GM04504 (cell line): ENCODE measurements at regions not wholly inside any gene's neighbourhood (a gene's known extent, or its start where the extent isn't known, plus 50 kb on each side); places are given as distances from the start of the nearest gene placed in this dataset.
"Not testable (repeated sequence)": the region's sequence is repeated elsewhere in the genome, so short reads cannot be mapped to it uniquely, and the experiment has no call there.

ENCODE experiments used
- DNase-seq: peaks from one replicate; pipeline ENCODE4 v3.0.0-alpha.2; 2012; ENCODE audit warnings: low read depth

DNA sequence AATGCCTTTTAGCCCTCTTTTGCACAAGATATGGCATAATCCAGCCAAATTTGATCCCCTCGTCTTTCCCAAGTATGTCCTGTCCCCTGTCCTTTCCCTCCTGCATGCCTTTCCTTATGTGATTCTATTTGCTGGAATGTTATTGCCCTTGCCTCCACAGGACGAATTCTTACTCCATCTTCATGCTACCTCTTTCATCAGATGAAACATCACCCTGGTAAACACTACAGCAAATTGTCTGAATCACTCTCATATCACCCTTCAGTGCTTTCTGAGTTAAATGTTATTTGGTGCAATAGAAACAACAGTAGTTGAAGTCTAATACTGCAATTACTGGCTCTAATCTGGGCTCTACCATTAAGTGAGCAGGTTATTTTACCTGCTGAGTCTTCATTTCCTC lies 52.2 kb upstream of the FAT1 start:
- DNase-seq = no peak

DNA sequence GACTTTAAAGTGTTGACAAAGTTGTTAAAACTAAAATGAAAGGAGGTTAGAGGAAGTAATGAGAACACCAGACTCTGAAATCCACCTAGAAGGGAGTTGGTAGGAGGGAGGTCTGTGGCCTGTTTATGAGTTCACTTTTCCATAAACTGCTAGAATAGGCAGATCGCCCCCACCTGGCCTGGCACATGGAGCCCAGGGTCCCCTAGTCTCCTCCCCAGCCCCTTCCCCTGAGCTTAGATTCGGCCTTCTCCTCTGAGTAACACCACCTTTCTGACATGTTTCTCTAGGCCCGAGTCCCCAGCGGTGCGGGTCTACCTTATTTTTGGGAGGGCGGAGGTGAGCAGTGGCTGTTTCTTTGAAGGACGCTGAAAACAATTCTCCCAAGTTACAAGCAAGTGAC lies 54.5 kb upstream of the FAT1 start:
- DNase-seq = no peak

DNA sequence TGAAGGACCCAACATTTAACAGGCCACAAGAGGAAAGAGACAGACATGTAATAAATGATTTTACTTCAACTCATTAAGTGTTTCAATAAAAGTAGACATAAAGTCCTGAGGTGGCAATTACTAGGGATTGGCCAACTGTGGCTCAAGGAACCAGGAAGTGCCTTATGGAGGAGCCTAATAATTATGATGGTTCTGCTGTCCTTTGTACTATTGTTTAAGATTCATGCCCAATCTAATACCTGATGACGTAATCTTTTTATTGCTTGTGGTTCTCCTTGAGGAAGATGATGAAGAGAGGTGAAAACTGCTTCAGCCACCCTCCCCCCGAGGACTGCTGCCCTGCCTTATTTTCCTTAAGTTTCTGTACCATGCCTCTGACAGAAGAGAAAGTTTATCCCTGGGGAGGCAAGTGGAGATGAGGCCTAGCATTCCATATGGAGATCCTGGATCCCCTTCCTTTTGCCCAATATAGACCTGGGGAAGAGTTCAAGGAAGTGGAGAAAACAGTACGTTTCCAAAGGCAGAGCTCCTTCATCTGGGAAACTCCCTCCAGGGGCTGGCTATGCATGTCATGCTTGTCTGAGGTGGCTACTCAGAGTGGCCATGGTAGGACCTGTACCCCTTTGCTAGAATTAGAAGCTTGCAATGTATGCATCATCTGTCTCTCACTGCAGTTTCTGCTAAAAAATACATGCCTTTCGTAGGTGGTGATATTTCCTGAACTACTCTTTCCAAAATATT lies 56.8 kb upstream of the FAT1 start:
- DNase-seq = no peak

DNA sequence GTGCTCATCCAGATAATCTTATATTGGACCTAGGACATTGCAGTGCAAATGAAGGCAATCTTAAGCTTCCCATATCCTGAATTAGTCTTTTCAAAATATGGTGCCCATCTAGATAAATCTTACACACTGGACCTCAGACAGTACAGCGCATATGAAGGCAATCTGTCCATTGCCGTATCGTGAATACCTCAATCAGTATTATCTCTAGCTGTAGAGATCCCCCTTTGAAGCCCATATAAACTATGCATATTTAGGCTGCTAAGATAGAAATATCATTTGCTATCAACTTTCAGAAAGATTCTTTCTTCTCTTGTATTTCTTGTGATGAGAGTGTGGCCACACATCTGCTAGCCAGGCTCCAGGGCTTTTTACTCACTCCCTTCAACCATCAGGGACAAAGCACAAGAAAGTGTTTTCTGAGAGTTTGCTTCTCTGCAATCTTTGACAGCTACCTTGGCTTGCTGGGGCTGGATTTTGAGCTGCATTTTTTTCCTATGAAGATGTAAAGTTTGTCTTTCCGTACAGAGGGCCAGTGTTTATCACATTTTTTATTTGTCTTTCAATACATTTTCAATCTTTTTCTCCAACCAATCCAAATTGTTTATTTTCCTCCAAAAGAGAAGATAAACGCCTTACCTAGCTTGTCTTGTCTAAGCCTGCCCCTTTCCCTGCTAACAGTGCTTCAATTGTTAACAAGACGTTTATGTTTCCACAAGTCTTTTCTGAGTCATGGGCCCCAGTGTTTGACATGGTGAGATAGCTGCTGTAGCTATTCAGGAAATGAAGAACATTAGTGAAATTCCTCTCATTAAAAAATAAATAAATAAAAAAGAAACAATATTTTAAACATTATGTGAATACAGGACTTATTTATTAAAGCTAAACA lies 57.6 kb upstream of the FAT1 start:
- DNase-seq = no peak

DNA sequence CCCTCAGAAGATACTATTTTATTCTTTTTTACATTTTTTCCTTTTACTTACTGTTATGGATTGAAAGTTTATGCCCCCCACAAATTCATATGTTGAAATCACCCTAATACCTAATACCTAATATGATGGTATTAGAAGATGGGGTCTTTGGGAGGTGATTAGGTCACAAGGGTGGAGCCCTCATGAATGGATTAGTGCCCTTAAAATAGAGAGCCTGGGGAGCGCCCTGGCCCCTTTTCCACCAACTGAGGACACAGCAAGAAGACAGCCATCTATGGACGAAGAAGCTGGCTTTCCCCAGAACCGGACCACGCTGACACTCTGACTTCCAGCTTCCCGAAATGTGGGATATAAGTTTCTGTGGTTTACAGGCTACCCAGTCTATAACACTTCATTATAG lies 58.6 kb upstream of the FAT1 start:
- no peak for DNase-seq

DNA sequence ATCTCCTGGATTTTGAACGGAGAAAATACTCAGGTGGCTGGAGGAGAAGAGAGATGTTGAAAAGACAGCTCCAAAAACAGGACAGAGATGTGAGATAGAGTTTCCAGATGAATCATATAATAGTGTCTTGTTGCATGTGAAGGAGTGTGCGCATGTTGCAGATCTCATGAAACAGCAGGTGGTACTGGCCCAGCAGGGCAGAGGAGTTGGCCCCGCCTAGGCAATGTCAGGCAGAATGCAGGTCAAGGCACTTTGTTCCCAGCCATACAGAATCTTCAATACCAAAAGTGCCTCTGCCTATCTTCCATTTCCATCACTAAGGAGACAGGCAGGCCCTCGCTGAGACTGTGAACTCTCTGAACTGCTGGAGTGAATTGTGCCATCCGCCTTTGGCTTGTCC lies 63.9 kb upstream of the FAT1 start:
- DNase-seq = no peak

DNA sequence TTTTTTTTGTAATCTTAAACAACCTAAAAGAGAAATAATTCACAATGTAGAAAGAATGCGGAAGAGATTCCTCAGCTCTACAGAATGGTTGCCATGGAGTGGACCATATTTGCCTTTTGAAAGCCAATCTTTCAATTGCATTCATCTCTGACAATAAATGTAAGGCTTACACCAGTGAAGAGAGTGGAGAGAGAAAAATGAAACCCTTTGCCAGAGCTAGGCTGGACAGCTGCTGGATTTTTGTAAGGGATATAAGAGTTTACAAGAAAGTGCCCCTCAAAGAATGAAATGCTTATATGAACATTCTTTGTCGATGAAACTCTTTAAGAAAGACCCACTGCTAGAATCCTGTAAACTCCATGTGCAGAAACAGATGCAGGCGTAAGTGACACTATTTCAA lies 66.0 kb upstream of the FAT1 start:
- DNase-seq = no peak

DNA sequence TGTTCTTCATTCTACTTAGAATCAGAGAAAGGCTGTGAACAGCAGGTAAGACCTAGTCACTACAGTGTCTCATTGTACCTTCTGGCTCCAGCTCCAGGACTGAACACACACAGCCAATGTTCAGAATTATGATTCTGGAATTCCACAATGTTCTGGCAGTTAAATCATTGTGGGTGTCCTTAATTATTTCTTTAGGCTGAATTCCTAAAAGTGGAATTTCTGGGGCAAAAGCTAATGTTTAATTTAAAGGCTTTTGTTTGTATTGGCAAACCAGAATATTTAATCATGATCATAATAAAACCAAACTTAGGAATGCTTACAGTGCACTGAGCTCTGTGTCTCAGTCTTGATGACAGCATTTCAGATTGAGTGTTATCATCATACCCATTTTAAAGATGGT lies 67.0 kb upstream of the FAT1 start:
- no peak for DNase-seq

DNA sequence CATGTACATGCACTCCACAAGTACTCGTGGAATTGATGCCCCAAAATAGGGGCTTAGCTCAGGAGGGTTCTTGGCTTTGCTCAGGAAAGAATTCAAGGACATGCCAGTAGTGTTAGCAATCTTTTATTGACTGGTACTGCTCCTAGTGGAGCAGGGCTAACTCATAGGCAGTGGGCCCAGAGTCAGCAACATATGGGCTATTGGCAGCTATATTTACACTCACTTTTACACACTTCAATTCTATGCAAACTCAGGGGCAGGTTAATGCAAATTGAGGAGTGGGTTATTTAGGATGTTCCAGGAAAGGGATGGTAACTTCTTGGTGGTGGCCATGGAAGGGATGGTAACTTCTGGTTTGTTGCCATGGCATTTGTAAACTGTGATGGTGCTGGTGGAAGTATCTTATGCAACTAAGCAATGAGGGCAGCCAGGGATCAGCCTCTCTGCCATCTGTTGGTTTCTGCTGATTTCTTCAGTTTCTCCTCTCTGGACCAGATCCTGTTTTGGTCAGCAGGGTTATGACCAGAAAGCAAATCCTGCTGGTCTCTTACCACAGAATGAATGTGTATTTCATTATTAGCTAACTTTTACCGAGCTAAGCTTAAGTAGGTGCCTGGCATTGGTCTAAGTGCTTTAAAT lies 69.2 kb upstream of the FAT1 start:
- peak; percentile 55 for DNase-seq

DNA sequence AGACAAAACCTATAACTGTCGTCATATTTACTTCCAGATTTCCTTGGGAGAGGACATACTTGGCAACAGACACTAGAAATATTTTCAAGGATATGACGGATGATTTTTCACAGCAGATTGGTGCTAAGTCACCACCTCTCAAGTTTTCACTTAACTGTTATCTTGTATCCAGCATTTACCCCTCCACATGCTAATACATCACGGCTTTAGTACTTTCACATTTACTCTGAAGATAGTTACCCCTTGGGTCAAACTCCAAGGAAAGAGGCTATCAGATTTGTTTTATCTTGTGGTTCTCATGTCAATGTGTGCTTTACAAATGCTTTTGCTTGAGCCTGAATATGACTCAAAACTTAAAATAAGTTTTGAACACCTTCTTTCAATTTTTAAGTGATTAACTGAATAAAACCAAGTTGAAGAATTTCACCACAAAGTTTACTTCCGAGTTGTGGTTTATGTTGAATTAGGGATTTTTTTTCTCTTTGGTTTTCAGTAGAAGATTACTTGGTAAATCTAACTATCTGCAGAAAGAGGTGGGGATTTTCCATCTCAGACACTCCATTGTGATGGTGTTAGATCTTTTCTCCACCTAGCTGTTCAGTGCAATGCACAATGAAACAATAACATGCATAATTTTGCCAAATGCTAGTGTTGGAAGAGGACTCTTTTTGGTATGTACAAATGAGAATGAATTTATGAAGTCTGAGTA lies 75.4 kb upstream of the FAT1 start:
- no peak for DNase-seq

DNA sequence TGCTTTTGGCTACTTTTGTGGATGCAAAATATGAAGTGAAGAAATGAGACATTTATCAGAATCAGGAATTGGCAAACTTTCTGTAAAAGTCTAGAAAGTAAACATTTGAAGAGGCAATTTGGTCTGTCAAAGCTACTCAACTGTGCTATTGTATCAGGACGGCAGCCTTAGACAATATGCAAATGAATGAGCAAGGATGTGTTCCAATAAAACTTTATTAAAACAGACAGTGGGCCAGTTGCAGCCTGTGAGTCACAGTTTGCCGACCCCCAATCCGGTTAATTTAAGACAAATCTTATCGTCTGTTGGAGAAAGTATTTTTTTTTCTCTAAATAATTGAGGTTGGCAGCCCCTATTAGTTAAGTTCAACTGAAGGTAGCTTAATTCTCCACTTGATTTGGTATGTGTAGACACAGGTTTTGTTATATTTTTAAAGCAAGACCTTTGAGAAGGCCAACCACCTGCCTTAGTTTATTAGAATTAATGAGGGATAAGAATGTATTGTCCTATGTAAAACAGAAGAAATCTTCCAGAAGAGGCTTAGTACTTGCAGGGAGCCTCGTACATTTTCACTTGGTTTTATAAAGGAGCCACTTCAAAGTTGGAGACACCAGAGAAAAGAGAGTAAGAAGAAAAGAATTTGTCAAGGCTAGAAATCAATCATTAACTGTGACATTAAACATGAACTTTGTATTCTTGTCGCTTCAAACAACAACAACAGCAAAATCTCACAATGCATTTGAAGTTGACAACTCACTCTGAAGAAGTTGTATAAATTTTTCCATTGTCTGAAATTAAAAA lies 81.6 kb upstream of the FAT1 start:
- no peak for DNase-seq

DNA sequence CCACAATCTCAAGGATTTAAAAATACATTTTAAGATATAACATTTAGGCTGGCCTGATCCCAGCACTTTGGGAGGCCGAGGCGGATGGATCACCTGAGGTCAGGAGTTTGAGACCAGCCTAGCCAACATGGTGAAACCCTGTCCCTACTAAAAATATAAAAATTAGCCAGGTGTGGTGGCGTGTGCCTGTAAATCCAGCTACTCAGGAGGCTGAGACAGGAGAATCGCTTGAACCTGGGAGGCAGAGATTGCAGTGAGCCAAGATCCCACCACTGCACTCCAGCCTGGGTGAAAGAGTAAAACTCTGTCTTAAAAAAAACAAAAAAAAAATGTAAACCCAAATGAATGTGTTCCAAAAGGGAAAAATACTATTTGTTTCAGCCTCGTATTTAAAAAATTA lies 82.3 kb upstream of the FAT1 start:
- DNase-seq = not testable (repeated sequence)

DNA sequence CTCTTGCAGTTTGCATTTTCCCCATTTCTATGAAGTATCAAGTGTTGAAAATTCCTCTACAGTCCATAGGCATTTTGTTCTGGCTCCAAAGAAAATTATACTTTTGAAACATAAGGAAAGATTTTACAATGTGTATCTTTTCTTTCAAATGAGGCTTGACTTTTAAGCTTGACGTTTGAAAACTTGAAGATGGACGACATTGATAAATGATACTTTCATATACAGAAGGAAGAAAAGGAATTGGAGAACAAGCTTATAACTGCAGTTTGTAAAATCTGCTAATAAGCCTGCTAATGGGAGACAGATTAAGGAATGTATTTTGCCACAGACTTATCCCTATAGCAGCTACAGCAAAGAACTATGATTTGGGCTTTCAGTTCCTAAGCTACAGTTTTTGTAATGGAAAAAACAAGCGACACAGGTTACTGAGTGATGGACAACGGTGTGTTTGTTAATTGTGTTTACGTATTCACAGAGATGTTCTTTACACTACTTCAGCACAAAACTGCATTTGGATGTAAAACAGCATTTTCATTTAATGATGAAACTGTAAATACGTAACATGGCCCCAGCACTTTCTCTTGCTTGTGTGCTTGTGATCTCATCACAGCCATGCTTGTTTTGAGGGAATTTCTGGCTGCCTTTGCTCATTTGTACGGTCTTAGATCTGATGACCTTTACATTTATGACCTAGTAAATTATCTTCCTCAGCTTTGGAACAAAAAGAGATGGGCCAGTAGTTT lies 83.2 kb upstream of the FAT1 start:
- no peak for DNase-seq

DNA sequence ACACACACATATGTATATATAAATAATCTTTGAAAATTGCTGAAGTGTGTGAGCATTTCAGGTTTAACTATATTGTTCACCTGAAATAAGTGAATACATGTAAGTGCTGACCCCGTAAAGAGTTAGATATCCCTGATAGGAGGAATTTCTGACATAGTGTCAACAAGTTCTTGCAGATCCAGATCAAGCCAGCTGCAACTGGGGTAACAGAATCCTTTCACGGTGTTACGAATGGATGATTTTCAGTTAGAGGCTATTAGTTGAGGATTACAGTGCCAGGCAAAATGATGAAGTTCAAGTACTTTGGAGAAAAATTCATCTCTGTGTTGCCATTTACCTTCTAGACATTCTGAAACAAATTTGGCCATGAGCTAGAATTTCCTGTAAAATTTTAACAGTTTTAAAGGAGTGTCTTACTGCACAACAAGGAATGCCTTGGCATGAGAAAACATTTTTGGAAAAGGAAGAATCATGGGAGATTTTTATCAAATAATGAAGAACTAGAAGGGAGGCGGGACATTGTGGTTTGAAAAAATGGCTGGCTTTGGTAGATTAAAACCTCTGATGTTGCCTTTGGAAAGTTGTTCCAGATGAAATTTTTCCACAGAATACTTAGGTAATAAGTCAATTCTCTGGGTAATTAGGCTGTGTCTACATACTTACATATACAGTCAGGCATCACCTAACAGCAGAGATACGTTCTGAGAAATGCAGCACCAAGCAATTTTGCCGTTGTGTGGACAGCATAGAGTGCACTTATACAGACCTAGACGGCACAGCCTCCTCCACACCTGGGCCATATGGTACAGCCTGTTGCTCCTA lies 84.4 kb upstream of the FAT1 start:
- peak; percentile 58 for DNase-seq

DNA sequence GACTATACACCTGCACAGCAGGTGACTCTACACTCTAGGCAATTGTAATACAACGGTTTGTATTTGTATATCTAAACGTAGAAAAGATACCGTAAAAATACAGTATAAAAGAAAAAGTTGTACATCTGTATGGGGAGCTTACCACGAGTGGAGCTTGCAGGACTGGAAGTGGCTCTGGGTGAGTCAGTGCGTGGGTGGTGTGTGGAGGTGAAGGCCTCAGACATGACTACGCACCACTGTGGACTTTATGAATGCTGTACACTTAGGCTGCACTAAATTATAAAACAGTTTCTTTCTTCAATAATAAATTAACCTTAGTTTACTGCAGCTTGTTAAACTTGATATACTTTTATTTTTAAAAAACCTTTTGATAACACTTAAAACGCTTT lies 85.0 kb upstream of the FAT1 start:
- no peak for DNase-seq

DNA sequence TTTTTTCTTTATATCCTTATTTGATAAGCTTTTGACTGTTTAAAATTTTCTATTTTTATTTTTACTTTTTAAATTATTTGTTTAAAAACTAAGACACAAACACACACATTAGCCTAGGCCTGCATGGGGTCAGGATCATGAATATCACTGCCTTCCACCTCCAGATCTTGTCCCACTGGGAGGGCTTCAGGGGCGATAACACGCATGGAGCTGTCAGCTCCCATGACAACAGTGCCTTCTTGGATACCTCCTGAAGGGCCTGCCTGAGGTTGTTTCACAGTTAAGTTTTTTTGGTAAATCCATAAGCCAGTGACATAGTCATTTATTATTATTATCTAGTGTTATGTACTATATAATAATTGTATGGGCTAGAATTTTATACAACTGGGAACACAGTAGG lies 85.4 kb upstream of the FAT1 start:
- no peak for DNase-seq

DNA sequence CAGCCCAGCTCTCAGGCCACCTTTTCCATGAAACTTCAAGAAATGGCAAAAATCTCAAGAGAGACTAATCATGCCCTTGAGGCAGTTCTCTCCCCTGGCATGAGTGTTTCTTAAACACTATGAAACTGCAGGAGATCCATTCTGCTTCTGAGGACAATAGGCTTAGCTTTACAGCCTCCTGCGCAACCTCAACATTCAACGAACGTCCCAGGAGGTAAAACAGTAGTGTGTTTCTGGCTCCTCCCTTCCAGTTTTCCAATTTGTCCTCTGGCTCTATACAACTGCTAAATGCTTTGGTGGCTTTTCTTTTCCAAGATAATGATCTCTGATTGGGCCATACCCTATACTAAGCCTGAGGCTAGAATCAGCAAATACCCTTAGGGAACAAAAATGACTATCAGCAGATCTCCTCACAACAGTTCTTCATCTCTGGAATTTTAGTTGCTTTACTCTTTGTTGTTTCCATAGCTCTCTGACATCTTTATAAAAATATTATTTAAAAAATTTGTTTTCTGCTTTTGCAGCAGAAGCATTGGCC lies 87.0 kb upstream of the FAT1 start:
- DNase-seq = no peak

DNA sequence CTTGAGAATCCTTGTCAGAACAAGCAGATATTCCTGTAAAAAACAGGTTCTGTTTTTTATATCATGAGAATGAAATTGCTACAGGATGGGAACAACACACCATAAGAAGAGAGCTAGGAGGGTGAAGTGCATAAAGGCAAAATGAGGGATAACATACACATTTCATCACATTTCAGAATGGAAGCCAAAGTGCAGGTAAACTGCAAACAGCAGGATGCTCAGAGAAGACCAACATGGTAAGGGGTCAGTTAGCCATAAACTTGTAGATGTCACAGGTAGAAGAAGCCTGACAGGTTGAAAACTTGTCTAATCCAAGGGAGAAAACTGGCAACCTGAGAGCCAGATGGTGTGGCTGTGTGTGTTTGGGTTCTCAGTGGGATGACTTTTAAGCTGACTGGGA lies 88.9 kb upstream of the FAT1 start:
- DNase-seq = no peak

DNA sequence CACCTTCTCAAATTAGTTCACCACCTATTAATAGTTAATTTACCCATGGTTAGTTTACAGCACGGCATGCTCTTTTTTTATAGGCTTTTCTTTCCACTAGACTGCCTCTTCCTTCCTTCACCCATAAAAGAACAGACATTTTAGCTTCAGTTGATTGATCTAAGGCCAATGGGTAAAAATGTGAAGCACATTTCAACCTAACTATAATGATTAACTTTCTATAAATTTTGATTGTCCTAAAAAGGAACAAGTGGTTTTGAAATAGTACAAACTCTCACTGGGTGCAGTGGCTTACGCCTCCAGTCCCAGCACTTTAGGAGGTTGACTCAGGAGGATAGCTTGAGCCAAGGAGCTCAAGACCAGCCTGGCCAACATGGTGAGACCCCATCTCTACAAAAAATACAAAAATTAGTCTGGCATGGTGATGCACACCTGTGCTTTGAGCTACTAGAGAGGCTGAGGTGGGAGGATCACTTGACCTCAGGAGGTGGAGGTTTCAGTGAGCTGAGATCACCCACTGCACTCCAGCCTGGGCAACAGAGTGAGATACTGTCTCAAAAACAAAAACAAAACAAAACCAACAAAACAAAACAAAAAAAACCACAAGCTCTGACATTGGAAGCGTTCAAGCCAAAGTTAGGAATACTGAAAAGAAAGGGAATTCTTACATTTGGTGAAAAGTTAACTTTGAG lies 89.9 kb upstream of the FAT1 start:
- no peak for DNase-seq
